AML-193 (cell line): ENCODE measurements at regions not wholly inside any gene's neighbourhood (a gene's known extent, or its start where the extent isn't known, plus 50 kb on each side); places are given as distances from the start of the nearest gene placed in this dataset.
"Not testable (repeated sequence)": the region's sequence is repeated elsewhere in the genome, so short reads cannot be mapped to it uniquely, and the experiment has no call there.

Experiments
- DNase-seq, 2 experiments: peaks; one replicate each; lab custom pipeline; 2025; lab: John Stamatoyannopoulos, UW

- DNase-seq: no peak
Observed at GRCh38 chr10:23543691-23544380, 105.0 kb downstream of the OTUD1 start.

GRCh38 chr10:23545866-23546265, 107.0 kb downstream of the OTUD1 start:
- not testable (repeated sequence) for DNase-seq

GRCh38 chr10:23556727-23557440, 118.0 kb downstream of the OTUD1 start:
- peak; percentile 53 to 72 for DNase-seq

GRCh38 chr10:23557777-23558176, 118.9 kb downstream of the OTUD1 start:
- no peak for DNase-seq

- no peak for DNase-seq
Observed at GRCh38 chr10:23558361-23558799, 119.5 kb downstream of the OTUD1 start.

GRCh38 chr10:23568996-23569395, 130.1 kb downstream of the OTUD1 start:
- DNase-seq: no peak

- no peak for DNase-seq
Observed at GRCh38 chr10:23571884-23572283, 133.0 kb downstream of the OTUD1 start.

GRCh38 chr10:23581906-23582450, 143.1 kb downstream of the OTUD1 start:
- no peak for DNase-seq

GRCh38 chr10:23584396-23584795, 145.5 kb downstream of the OTUD1 start:
- DNase-seq: no peak

- DNase-seq: no peak
Observed at GRCh38 chr10:23585186-23585585, 146.3 kb downstream of the OTUD1 start.

GRCh38 chr10:23585666-23586065, 146.8 kb downstream of the OTUD1 start:
- no peak for DNase-seq

GRCh38 chr10:23595278-23595677, 156.4 kb downstream of the OTUD1 start:
- not testable (repeated sequence) for DNase-seq

- DNase-seq: no peak
Observed at GRCh38 chr10:23604613-23605012, 165.7 kb downstream of the OTUD1 start.

- DNase-seq: no peak
Observed at GRCh38 chr10:23606456-23606855, 167.6 kb downstream of the OTUD1 start.

GRCh38 chr10:23608926-23609325, 170.1 kb downstream of the OTUD1 start:
- DNase-seq: no peak

- no peak for DNase-seq
Observed at GRCh38 chr10:23610626-23611307, 171.9 kb downstream of the OTUD1 start.

GRCh38 chr10:23611308-23612029, 172.6 kb downstream of the OTUD1 start:
- no peak for DNase-seq

GRCh38 chr10:23613900-23614299, 175.0 kb downstream of the OTUD1 start:
- no peak for DNase-seq

GRCh38 chr10:23614483-23614882, 175.6 kb downstream of the OTUD1 start:
- DNase-seq: no peak

- DNase-seq: no peak
Observed at GRCh38 chr10:23630376-23630775, 191.5 kb downstream of the OTUD1 start.

GRCh38 chr10:23630885-23631284, 192.0 kb downstream of the OTUD1 start:
- no peak for DNase-seq
